ENCODE measurements at regions not wholly inside any gene's neighbourhood (a gene's known extent, or its start where the extent isn't known, plus 50 kb on each side); places are given as distances from the start of the nearest gene placed in this dataset.
"Not testable (repeated sequence)": the region's sequence is repeated elsewhere in the genome, so short reads cannot be mapped to it uniquely, and the experiment has no call there.

GRCh38 chr16:13338044-13338443 is 436.6 kb downstream of the SHISA9 start:
- H3K4me3 ChIP-seq (ENCODE audit: low read depth, low read length), result no peak overlapping the region
- DNase-seq (ENCODE audit: low read depth), result no peak

GRCh38 chr16:13342675-13343074 is 441.3 kb downstream of the SHISA9 start:
- no peak overlapping the region for H3K4me3 ChIP-seq (ENCODE audit: low read depth, low read length)
- no peak for TF ChIP-seq CTCF (conservative IDR thresholded peaks at IDR 0.05; ENCODE audit: low read depth, low read length)
- no peak for DNase-seq (ENCODE audit: low read depth)

More at GRCh38 chr16:13338044-13338443, 436.6 kb downstream of the SHISA9 start:
- no peak for TF ChIP-seq CTCF (conservative IDR thresholded peaks at IDR 0.05; ENCODE audit: low read depth, low read length)

- no peak overlapping the region for H3K4me3 ChIP-seq (ENCODE audit: low read depth, low read length)
- no peak for TF ChIP-seq CTCF (conservative IDR thresholded peaks at IDR 0.05; ENCODE audit: low read depth, low read length)
- no peak for DNase-seq (ENCODE audit: low read depth)
These were observed 442.6 kb downstream of the SHISA9 start for GRCh38 chr16:13344001-13344400.

GRCh38 chr16:13348416-13348815 is 447.0 kb downstream of the SHISA9 start:
- TF ChIP-seq CTCF (conservative IDR thresholded peaks at IDR 0.05; ENCODE audit: low read depth, low read length), result no peak
- no peak overlapping the region for H3K4me3 ChIP-seq (ENCODE audit: low read depth, low read length)
- no peak for DNase-seq (ENCODE audit: low read depth)

GRCh38 chr16:13350000-13350399 is 448.6 kb downstream of the SHISA9 start:
- no peak for DNase-seq (ENCODE audit: low read depth)
- TF ChIP-seq CTCF (conservative IDR thresholded peaks at IDR 0.05; ENCODE audit: low read depth, low read length), result no peak
- H3K4me3 ChIP-seq (ENCODE audit: low read depth, low read length), result no peak overlapping the region

GRCh38 chr16:13351181-13351580 is 449.8 kb downstream of the SHISA9 start:
- TF ChIP-seq CTCF (conservative IDR thresholded peaks at IDR 0.05; ENCODE audit: low read depth, low read length), result no peak
- H3K4me3 ChIP-seq (ENCODE audit: low read depth, low read length), result no peak overlapping the region

DNA sequence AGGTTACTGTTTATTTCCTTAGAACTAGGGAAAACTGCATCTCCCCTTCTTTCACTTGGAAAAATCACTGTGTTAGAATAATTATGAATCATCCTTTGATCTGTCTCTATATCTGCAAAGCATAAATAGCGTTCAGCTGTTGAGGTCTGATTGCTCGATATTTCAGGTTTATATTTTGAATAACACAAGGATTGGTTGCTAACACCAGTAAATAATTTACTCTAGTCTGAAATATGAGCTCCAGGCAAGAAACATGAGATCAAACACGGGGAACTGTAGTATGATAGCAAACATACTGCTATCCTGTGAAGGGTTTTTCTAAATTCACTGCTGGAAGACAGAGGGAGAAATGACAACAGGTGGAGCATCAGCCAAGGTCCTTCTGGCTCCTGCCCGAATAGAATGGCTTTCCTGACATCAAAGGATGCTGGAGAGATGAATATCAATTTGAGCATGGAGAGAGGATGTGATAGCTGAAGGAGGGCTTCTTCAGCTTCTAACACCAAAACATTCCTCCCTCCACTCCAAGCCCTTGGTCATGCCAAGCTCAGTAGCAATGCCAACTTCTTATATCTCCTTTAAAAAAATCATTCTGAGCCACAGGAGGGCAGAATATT is 450.3 kb downstream of the SHISA9 start:
- H3K4me3 ChIP-seq (ENCODE audit: low read depth, low read length), result no peak overlapping the region
- no peak for TF ChIP-seq CTCF (conservative IDR thresholded peaks at IDR 0.05; ENCODE audit: low read depth, low read length)
- no peak for DNase-seq (ENCODE audit: low read depth)

More at GRCh38 chr16:13351181-13351580, 449.8 kb downstream of the SHISA9 start:
- no peak for DNase-seq (ENCODE audit: low read depth)

DNA sequence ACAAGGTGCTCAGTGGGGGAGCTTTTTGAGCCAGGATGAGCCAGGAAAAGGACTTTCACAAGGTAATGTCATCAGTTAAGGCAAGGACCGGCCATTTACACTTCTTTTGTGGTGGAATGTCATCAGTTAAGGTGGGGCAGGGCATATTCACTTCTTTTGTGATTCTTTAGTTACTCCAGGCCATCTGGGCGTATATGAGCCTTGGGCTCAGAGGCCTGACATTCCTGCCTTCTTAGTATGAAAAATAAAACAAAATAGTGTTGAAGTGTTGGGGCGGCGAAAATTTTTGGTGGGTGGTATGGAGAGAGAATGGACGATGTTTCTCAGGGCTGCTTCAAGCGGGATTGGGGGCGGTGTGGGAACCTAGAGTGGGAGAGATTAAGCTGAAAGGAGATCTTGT is 451.4 kb downstream of the SHISA9 start:
- not testable (repeated sequence) for H3K4me3 ChIP-seq (ENCODE audit: low read depth, low read length); DNase-seq (ENCODE audit: low read depth)

GRCh38 chr16:13357842-13358241 is 456.4 kb downstream of the SHISA9 start:
- DNase-seq (ENCODE audit: low read depth); H3K4me3 ChIP-seq (ENCODE audit: low read depth, low read length): not testable (repeated sequence)

Data from choroid plexus epithelial cell (primary cell).